ENCODE measurements at regions not wholly inside any gene's neighbourhood (a gene's known extent, or its start where the extent isn't known, plus 50 kb on each side); places are given as distances from the start of the nearest gene placed in this dataset.

DNA sequence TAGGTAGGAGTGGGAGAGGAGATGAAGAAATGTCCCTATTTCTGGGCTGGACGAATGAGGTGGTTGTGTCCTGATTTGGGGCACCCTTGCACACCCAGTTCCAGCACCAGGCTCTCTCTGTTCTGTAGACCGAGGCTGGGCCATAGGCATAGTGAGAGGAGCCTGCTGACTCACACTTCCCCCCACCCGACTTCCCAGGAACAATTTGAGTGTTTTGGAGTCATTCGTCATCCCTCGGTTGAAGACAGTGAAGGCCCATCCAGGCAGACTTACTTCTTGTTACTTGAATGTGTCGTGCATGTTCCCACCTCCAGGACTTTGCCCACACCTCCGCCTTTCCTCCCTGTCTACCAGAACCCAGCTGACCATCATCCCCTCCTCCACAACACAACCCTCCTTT is 179.1 kb downstream of the HAUS1 start:
- TF ChIP-seq, protein P1, sequence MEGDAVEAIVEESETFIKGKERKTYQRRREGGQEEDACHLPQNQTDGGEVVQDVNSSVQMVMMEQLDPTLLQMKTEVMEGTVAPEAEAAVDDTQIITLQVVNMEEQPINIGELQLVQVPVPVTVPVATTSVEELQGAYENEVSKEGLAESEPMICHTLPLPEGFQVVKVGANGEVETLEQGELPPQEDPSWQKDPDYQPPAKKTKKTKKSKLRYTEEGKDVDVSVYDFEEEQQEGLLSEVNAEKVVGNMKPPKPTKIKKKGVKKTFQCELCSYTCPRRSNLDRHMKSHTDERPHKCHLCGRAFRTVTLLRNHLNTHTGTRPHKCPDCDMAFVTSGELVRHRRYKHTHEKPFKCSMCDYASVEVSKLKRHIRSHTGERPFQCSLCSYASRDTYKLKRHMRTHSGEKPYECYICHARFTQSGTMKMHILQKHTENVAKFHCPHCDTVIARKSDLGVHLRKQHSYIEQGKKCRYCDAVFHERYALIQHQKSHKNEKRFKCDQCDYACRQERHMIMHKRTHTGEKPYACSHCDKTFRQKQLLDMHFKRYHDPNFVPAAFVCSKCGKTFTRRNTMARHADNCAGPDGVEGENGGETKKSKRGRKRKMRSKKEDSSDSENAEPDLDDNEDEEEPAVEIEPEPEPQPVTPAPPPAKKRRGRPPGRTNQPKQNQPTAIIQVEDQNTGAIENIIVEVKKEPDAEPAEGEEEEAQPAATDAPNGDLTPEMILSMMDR (IDR thresholded peaks at IDR 0.05; ENCODE audit: low read length): no peak
- TF ChIP-seq EZH2 (optimal IDR thresholded peaks at IDR 0.05; ENCODE audit: low read depth, low read length): no peak
- no peak for TF ChIP-seq EZH2phosphoT487 (IDR thresholded peaks at IDR 0.05; ENCODE audit: low read length)

Data from MM.1S (cell line).